Nephron progenitor cell (in vitro differentiated cells): ENCODE measurements at regions not wholly inside any gene's neighbourhood (a gene's known extent, or its start where the extent isn't known, plus 50 kb on each side); places are given as distances from the start of the nearest gene placed in this dataset.
"Not testable (repeated sequence)": the region's sequence is repeated elsewhere in the genome, so short reads cannot be mapped to it uniquely, and the experiment has no call there.

ENCODE experiments used
- DNase-seq: peaks from one replicate; pipeline ENCODE4 v3.0.0; 2021
- H3K27ac Mint-ChIP-seq: 2 replicates; pipeline ENCODE4 v1.8.0; 2021; ENCODE audit warnings: mild to moderate bottlenecking, moderate library complexity, mixed read lengths
- H3K27me3 Mint-ChIP-seq: 2 replicates; pipeline ENCODE4 v1.8.0; 2021; ENCODE audit warnings: mild to moderate bottlenecking, low read depth, mixed read lengths; ENCODE audit not compliant: poor library complexity
- H3K36me3 Mint-ChIP-seq: 2 replicates; pipeline ENCODE4 v1.8.0; 2021; ENCODE audit warnings: low read depth, mixed read lengths
- H3K4me1 Mint-ChIP-seq: 2 replicates; pipeline ENCODE4 v1.8.0; 2021; ENCODE audit warnings: mixed read lengths
- H3K4me3 Mint-ChIP-seq: 2 replicates; pipeline ENCODE4 v1.8.0; 2021; ENCODE audit warnings: mild to moderate bottlenecking, moderate library complexity, mixed read lengths
- H3K9me3 Mint-ChIP-seq: 2 replicates; pipeline ENCODE4 v1.8.0; 2021; ENCODE audit warnings: mild to moderate bottlenecking, moderate library complexity, mixed read lengths
- TF ChIP-seq, protein P1 (sequence below): fragments of 200-600 bp; sonication (generic); IDR thresholded peaks from 2 replicates; pipeline ENCODE4 v1.5.0; 2021; ENCODE audit warnings: antibody characterized with exemption

DNA sequence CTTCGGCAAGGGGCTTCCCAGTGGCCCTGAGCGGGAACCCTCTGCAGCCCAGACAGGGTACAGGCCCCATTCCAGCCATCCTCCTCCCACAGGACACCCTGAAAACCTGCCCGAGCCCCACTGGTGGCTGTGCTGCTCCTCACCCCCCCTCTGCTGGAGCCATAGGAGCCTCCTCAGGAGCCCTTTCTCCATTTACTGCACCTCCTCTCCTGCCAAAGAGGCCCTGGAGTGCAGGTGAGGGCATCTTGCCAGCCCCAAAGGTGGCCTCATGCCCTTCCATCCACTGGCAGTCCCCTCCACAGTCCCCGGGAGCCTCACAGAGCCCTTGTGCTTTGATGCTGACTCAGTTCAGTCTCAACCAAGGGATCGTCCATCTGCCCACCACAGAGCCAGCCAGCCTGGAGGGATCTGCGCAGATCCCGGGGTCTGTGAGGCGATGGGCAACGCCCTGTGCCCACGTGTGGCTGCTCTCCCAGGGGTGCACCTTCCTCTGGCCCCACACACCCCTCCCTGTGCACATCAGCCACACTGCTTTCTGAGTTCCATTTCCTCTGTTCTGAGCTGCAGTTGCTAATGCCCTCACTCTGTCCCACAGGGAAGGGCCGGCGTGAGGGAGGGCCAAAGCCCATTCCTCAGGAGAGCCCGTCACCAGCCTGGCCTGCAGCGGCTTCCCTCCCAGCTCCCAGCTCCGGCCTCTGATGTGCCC is 228.5 kb downstream of the DLL1 start:
- Mint-ChIP-seq H3K27ac (peak overlapping the region; percentile 54), H3K27me3 (peaks cover 20% of the 10 kb centered on the region), H3K36me3 (no peaks in the 10 kb centered on the region), H3K9me3 (no peaks in the 10 kb centered on the region), H3K4me1 (peaks cover 48% of the 10 kb centered on the region), H3K4me3 (no peak overlapping the region)
- DNase-seq: no peak
- TF ChIP-seq, protein P1, sequence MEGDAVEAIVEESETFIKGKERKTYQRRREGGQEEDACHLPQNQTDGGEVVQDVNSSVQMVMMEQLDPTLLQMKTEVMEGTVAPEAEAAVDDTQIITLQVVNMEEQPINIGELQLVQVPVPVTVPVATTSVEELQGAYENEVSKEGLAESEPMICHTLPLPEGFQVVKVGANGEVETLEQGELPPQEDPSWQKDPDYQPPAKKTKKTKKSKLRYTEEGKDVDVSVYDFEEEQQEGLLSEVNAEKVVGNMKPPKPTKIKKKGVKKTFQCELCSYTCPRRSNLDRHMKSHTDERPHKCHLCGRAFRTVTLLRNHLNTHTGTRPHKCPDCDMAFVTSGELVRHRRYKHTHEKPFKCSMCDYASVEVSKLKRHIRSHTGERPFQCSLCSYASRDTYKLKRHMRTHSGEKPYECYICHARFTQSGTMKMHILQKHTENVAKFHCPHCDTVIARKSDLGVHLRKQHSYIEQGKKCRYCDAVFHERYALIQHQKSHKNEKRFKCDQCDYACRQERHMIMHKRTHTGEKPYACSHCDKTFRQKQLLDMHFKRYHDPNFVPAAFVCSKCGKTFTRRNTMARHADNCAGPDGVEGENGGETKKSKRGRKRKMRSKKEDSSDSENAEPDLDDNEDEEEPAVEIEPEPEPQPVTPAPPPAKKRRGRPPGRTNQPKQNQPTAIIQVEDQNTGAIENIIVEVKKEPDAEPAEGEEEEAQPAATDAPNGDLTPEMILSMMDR: no peak

DNA sequence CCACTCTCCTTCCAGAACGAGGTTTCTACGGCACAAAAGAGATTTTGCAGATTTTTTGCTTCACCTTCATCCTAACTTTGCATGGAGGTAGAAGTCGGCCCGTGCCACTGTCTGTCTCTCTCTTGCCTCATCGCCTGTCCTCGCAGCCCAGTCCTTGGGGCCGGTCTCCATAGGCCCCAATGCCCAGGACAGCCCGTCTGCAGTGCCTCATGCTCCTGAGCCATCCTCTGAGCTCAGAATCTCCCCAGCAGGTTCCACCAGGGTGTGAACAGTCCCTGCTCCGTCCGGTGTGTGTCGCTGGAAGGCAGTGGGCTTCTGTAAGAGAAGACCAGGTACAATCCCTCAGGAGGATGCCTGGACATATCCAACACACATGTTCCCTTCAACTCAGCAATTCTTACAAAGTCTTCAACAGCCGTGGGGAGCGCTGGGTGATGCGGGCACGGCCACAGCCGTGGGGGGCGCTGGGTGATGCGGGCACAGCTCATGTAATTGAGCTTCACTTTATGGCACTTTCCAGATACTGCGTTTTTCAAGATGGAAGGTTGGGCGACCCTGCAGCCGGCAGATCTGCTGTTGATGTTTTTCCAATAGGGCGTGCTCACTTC is 231.9 kb downstream of the DLL1 start:
- no peaks in the 10 kb centered on the region for H3K36me3 Mint-ChIP-seq
- no peak overlapping the region for H3K27ac Mint-ChIP-seq
- no peak overlapping the region for H3K4me3 Mint-ChIP-seq
- TF ChIP-seq, protein P1: no peak
- peaks cover 9% of the 10 kb centered on the region for H3K9me3 Mint-ChIP-seq
- H3K4me1 Mint-ChIP-seq: peaks cover 35% of the 10 kb centered on the region
- peaks cover 23% of the 10 kb centered on the region for H3K27me3 Mint-ChIP-seq
- DNase-seq: no peak

DNA sequence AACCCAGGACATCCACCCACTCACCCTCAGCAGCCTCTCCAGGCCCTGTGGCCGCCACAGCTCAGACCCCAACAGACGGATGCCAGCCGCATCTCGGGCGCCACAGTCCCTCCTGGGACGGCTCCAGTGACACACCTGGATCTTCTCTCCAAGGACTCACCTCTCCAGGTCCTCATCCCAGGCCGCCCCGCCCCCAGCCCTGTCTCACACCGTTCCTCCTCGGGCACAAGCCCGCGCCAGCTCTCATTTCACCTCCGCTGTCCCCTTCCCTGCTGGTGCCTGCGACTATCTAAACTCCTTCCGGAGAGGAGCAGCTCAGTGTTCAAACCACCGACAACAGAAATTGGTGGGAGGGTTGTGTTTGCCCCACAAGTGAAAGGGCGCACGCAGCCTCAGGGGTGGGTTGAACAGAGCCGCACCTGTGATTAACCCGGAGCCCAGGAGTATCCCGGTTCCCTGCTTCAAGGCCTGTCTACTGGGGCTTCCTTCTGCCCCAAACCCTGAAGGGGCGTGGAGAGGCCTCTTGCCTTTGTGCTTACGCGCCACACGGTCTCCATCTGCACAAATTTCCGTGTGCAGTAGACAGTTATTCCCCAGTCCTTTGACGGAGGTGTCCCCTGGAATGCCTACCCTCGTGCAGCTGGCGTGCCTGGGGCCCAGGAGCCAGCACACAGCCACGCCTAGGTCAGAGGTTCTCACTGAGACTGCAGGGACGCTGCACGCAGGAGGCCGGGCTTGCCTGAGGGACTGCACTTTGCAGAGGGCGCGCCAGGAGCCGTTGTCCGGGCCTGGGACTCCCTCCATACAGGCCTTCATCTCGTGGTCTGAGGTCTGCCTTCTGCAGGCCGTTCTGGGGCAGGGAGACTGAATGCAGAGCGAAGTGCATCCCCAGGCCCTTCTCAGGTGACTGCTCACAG is 232.7 kb downstream of the DLL1 start:
- H3K36me3 Mint-ChIP-seq: no peaks in the 10 kb centered on the region
- H3K9me3 Mint-ChIP-seq: peaks cover 11% of the 10 kb centered on the region
- H3K27ac Mint-ChIP-seq: no peak overlapping the region
- TF ChIP-seq, protein P1: no peak
- H3K4me1 Mint-ChIP-seq: peaks cover 28% of the 10 kb centered on the region
- no peak overlapping the region for H3K4me3 Mint-ChIP-seq
- DNase-seq: no peak
- H3K27me3 Mint-ChIP-seq: peaks cover 23% of the 10 kb centered on the region

DNA sequence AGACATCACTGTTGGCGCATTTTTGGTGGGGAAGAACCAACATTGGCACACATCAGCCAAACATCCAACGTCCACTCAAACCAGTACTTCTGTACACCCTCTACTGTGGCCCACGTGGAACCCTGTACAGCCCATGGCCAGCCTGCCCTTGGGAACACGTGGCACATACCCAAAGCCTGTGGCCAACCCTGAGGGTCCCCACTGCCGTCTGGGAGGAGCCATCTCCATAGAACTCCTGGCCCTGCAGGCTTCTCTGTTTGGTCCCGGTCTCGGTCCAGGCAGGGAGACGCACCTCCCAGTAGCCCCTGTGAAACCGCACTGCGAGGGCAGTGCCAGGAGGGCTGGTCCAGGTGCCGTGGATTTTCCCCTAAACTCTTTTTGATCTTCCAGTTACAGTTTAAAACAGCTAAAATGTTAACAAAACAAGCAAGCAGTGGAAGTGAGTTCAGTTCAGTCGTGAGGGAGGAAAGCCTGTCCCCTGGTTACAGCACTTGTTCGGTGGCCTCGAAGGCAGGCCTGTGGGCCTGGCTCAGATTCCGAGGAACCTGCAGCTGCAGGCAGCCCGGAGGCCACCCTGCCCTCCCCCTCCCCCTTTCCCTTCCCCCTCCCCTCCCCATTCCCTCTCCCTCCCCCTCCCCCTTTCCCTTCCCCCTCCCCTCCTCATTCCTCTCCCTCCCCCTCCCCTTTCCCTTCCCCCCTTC is 233.7 kb downstream of the DLL1 start:
- peaks cover 23% of the 10 kb centered on the region for H3K27me3 Mint-ChIP-seq
- DNase-seq: no peak
- no peak overlapping the region for H3K4me3 Mint-ChIP-seq
- TF ChIP-seq, protein P1: no peak
- H3K27ac Mint-ChIP-seq: no peak overlapping the region
- H3K9me3 Mint-ChIP-seq: peaks cover 16% of the 10 kb centered on the region
- peaks cover 17% of the 10 kb centered on the region for H3K4me1 Mint-ChIP-seq
- H3K36me3 Mint-ChIP-seq: no peaks in the 10 kb centered on the region

DNA sequence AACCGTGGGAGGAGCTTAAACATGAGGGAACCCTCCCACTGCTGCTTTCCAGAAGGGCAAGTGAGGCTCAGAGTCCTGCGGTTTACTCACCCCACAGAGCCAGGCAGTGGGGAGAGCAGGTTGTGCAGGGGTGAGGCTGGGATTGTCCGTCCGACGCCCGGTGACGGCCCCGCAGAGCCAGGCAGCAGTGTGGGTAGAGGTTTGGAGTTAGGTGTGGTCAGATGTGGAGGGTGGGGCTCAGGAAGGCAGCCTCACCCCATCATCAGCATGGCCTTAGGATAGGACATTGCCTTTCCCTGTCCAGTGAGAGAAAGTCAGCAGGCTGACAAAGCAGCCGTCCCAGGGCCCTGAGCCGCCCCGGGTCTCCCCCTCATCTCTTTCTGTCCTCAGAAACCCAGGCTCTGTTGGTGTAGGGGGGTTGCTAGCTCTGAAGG is 234.6 kb downstream of the DLL1 start:
- peaks cover 16% of the 10 kb centered on the region for H3K4me1 Mint-ChIP-seq
- no peak for DNase-seq
- H3K36me3 Mint-ChIP-seq: no peaks in the 10 kb centered on the region
- TF ChIP-seq, protein P1: no peak
- no peak overlapping the region for H3K4me3 Mint-ChIP-seq
- H3K9me3 Mint-ChIP-seq: peaks cover 16% of the 10 kb centered on the region
- H3K27me3 Mint-ChIP-seq: peaks cover 23% of the 10 kb centered on the region
- no peak overlapping the region for H3K27ac Mint-ChIP-seq

DNA sequence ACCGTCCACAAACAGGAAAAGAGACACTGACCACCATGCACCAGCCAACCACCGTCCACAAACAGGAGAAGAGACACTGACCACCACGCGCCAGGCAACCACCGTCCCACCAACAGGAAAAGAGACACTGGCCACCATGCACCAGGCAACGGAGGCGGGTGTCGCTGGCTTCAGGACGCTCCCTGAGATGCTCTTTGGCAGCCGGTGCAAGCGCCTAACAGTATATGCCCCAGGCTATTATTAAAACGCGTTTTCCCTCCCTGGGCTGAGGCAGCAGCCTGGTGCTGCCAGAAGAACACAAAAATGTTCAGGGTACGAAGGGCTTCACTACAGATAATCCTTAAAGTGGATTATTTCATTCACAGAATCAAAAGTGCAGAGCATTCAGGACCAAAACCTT is 235.1 kb downstream of the DLL1 start:
- H3K27ac Mint-ChIP-seq, DNase-seq, H3K36me3 Mint-ChIP-seq: not testable (repeated sequence)

More for the DNA sequence above, 235.1 kb downstream of the DLL1 start:
- H3K27me3 Mint-ChIP-seq: peaks cover 21% of the 10 kb centered on the region
- peaks cover 16% of the 10 kb centered on the region for H3K9me3 Mint-ChIP-seq
- H3K4me3 Mint-ChIP-seq: not testable (repeated sequence)
- peaks cover 13% of the 10 kb centered on the region for H3K4me1 Mint-ChIP-seq
